SU-DHL-6 (cell line): ENCODE measurements at regions not wholly inside any gene's neighbourhood (a gene's known extent, or its start where the extent isn't known, plus 50 kb on each side); places are given as distances from the start of the nearest gene placed in this dataset.

Experiments used
- H2AFZ ChIP-seq: fragments of 200-600 bp; sonication (generic); 2 replicates; pipeline ENCODE4 v1.6.1; 2014; ENCODE audit warnings: low read depth, mild to moderate bottlenecking, moderate library complexity, mixed read lengths, antibody characterized with exemption, low read length; ENCODE audit not compliant: severe bottlenecking
- H3F3A ChIP-seq: fragments of 200-600 bp; shearing (Covaris generic); 2 replicates; pipeline ENCODE4 v1.6.0; 2016; ENCODE audit warnings: antibody characterized with exemption, mild to moderate bottlenecking; ENCODE audit not compliant: insufficient read depth
- H3K27ac ChIP-seq: fragments of 200-600 bp; sonication (generic); 2 replicates; pipeline ENCODE4 v1.5.1; 2016; ENCODE audit warnings: low read depth, mild to moderate bottlenecking, low read length, moderate library complexity, mixed read lengths
- H3K27me3 ChIP-seq: fragments of 200-600 bp; sonication (generic), shearing (Covaris generic); 2 replicates; pipeline ENCODE4 v1.6.0; 2014; ENCODE audit warnings: mild to moderate bottlenecking, low read length
- H3K36me3 ChIP-seq: fragments of 200-600 bp; sonication (generic); 2 replicates; pipeline ENCODE4 v1.6.1; 2014; ENCODE audit warnings: mild to moderate bottlenecking, low read length, mixed read lengths
- H3K4me2 ChIP-seq: fragments of 300-600, 200-600 bp; shearing (Covaris generic), sonication (generic); 2 replicates; pipeline ENCODE4 v1.6.0; 2014; ENCODE audit warnings: low read length, low read depth, mild to moderate bottlenecking; ENCODE audit not compliant: poor library complexity, severe bottlenecking
- H3K4me3 ChIP-seq: fragments of 200-600 bp; sonication (generic); 2 replicates; pipeline ENCODE4 v1.5.1; 2014; ENCODE audit warnings: antibody characterized with exemption, low read length, mild to moderate bottlenecking, mixed read lengths; ENCODE audit not compliant: insufficient read depth, poor library complexity, severe bottlenecking
- H3K79me2 ChIP-seq: fragments of 200-600 bp; sonication (generic); 2 replicates; pipeline ENCODE4 v1.6.1; 2014; ENCODE audit warnings: mild to moderate bottlenecking, low read length, moderate library complexity; ENCODE audit not compliant: insufficient read depth
- H3K9ac ChIP-seq: fragments of 200-600 bp; sonication (generic); 2 replicates; pipeline ENCODE4 v1.7.0; 2014; ENCODE audit warnings: mild to moderate bottlenecking, low read length
- H3K9me2 ChIP-seq: fragments of 200-600 bp; sonication (generic); replicated peaks from 2 replicates; pipeline ENCODE4 v1.6.1; 2014; ENCODE audit warnings: low read length; ENCODE audit not compliant: insufficient read depth
- H3K9me3 ChIP-seq: fragments of 200-600 bp; sonication (generic); 2 replicates; pipeline ENCODE4 v1.6.1; 2014; ENCODE audit warnings: low read length, mixed read lengths; ENCODE audit not compliant: insufficient read depth
- H4K20me1 ChIP-seq: fragments of 200-600 bp; sonication (generic); 2 replicates; pipeline ENCODE4 v1.6.1; 2014; ENCODE audit warnings: low read depth, mild to moderate bottlenecking, antibody characterized with exemption, low read length, moderate library complexity, mixed read lengths
- EZH2phosphoT487 ChIP-seq: fragments of 200-600 bp; sonication (generic), shearing (Covaris generic); conservative IDR thresholded peaks from 2 replicates; pipeline ENCODE4 v1.6.1; 2018; ENCODE audit warnings: mild to moderate bottlenecking, antibody characterized with exemption, low read length, moderate library complexity, mixed read lengths
- TF ChIP-seq, protein P1 (sequence below): fragments of 200-600 bp; sonication (generic); IDR thresholded peaks from one replicate; pipeline ENCODE4 v1.5.1; 2017; ENCODE audit warnings: antibody characterized with exemption, mild to moderate bottlenecking, low read length, moderate library complexity; ENCODE audit not compliant: insufficient read depth, poor library complexity, severe bottlenecking

DNA sequence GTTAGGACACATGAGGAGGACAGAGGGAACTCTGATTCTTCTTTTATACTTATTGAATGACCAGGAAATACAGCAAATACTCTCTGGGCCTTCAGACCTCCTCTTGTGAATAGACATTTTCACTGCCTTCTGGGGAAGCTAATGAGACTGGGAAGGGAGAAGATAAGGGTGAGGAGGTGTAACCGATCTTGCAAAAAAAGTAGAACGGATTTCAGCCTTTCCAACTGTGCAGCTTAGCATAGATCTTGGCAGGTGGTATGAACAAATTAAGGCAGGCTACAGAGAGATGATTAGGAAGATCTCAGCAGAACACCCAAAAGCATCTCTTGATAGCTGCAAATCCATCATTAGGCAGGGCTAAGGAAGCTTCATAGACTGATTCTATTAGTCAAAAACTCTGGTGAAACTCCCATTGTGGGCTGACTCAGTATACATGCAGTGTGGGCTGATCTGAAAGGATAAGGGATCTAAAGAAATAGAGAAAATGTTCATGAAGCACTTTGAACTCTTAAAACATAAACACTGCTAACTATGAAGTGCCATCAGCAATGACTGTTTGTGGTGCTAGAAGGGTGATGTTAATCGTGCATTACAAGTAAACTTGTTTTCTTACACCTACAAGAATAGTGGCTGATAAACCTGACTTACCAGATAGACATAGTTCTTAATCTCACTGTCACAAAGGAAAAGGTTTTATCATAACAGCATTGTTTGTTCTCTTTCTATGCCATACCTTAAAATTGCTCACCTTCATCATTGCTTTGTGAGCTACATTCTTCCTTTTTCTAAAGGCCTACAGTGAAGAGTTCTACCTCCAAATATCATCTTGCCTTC, 85.5 kb upstream of the PALMD start:
- Histone ChIP-seq H3F3A (no peaks in the 10 kb centered on the region), H3K4me2 (no peak overlapping the region), H3K9ac (no peak overlapping the region), H3K36me3 (no peaks in the 10 kb centered on the region), H3K9me2 (no peaks in the 10 kb centered on the region), H3K27ac (no peak overlapping the region), H2AFZ (no peak overlapping the region), H3K27me3 (0 out of 2 replicates have a peak, but pooled peaks cover 4% of the 10 kb centered on the region), H3K79me2 (no peaks in the 10 kb centered on the region), H3K9me3 (no peaks in the 10 kb centered on the region; the same call in 1 of the 2 replicates), H3K4me3 (no peak overlapping the region), H4K20me1 (no peaks in the 10 kb centered on the region)
- TF ChIP-seq, protein P1, sequence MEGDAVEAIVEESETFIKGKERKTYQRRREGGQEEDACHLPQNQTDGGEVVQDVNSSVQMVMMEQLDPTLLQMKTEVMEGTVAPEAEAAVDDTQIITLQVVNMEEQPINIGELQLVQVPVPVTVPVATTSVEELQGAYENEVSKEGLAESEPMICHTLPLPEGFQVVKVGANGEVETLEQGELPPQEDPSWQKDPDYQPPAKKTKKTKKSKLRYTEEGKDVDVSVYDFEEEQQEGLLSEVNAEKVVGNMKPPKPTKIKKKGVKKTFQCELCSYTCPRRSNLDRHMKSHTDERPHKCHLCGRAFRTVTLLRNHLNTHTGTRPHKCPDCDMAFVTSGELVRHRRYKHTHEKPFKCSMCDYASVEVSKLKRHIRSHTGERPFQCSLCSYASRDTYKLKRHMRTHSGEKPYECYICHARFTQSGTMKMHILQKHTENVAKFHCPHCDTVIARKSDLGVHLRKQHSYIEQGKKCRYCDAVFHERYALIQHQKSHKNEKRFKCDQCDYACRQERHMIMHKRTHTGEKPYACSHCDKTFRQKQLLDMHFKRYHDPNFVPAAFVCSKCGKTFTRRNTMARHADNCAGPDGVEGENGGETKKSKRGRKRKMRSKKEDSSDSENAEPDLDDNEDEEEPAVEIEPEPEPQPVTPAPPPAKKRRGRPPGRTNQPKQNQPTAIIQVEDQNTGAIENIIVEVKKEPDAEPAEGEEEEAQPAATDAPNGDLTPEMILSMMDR: no peak
- no peak for TF ChIP-seq EZH2phosphoT487

GRCh38 chr1:99561952-99562351, 84.0 kb upstream of the PALMD start:
- Histone ChIP-seq H3F3A (no peaks in the 10 kb centered on the region), H3K9ac (no peak overlapping the region), H2AFZ (no peak overlapping the region), H3K36me3 (no peaks in the 10 kb centered on the region), H3K4me3 (no peak overlapping the region), H3K9me2 (no peaks in the 10 kb centered on the region), H3K27me3 (0 out of 2 replicates have a peak, but pooled peaks cover 4% of the 10 kb centered on the region), H3K79me2 (no peaks in the 10 kb centered on the region), H3K4me2 (no peak overlapping the region), H3K27ac (no peak overlapping the region), H4K20me1 (no peaks in the 10 kb centered on the region), H3K9me3 (no peaks in the 10 kb centered on the region; the same call in 1 of the 2 replicates)
- TF ChIP-seq EZH2phosphoT487: no peak
- TF ChIP-seq, protein P1: no peak

- Histone ChIP-seq H3K9me3 (no peaks in the 10 kb centered on the region; the same call in 1 of the 2 replicates), H3K79me2 (no peaks in the 10 kb centered on the region), H3K9ac (no peak overlapping the region), H3K36me3 (no peaks in the 10 kb centered on the region), H3K4me2 (no peak overlapping the region), H3K4me3 (no peak overlapping the region), H3K27me3 (0 out of 2 replicates have a peak, but pooled peaks cover 4% of the 10 kb centered on the region), H4K20me1 (no peaks in the 10 kb centered on the region), H3F3A (no peaks in the 10 kb centered on the region), H2AFZ (no peak overlapping the region), H3K27ac (no peak overlapping the region), H3K9me2 (no peaks in the 10 kb centered on the region)
- TF ChIP-seq EZH2phosphoT487: no peak
- TF ChIP-seq, protein P1: no peak
These were observed 80.2 kb upstream of the PALMD start for GRCh38 chr1:99565606-99566289.
